ENCODE measurements at regions not wholly inside any gene's neighbourhood (a gene's known extent, or its start where the extent isn't known, plus 50 kb on each side); places are given as distances from the start of the nearest gene placed in this dataset.

- DNase-seq (ENCODE audit: low read depth in 2 of 2) = no peak
These were observed 1065.7 kb upstream of the AMELY start for GRCh38 chrY:7977301-7977700.

- no peak for DNase-seq (ENCODE audit: low read depth in 2 of 2)
These were observed 1056.7 kb upstream of the AMELY start for GRCh38 chrY:7968293-7968692.

GRCh38 chrY:7966916-7967315 is 1055.4 kb upstream of the AMELY start:
- DNase-seq (ENCODE audit: low read depth in 2 of 2) = no peak

- DNase-seq (ENCODE audit: low read depth in 2 of 2) = no peak
These were observed 1051.8 kb upstream of the AMELY start for GRCh38 chrY:7963393-7963792.

- no peak for DNase-seq (ENCODE audit: low read depth in 2 of 2)
These were observed 1050.8 kb upstream of the AMELY start for GRCh38 chrY:7962350-7962749.

GRCh38 chrY:7961811-7962210 is 1050.3 kb upstream of the AMELY start:
- no peak for DNase-seq (ENCODE audit: low read depth in 2 of 2)

- DNase-seq (ENCODE audit: low read depth in 2 of 2) = no peak
These were observed 1046.2 kb upstream of the AMELY start for GRCh38 chrY:7957773-7958172.

- no peak for DNase-seq (ENCODE audit: low read depth in 2 of 2)
These were observed 1039.8 kb upstream of the AMELY start for GRCh38 chrY:7951187-7951852.

- DNase-seq (ENCODE audit: low read depth in 2 of 2) = no peak
These were observed 1032.6 kb upstream of the AMELY start for GRCh38 chrY:7944135-7944534.

- DNase-seq (ENCODE audit: low read depth in 2 of 2) = no peak
These were observed 1031.2 kb upstream of the AMELY start for GRCh38 chrY:7942711-7943110.

GRCh38 chrY:7941856-7942255 is 1030.3 kb upstream of the AMELY start:
- peak in 1 of 2 experiments; percentile 20 for DNase-seq (ENCODE audit: low read depth in 2 of 2)

GRCh38 chrY:7938982-7939718 is 1027.6 kb upstream of the AMELY start:
- DNase-seq (ENCODE audit: low read depth in 2 of 2) = no peak

- no peak for DNase-seq (ENCODE audit: low read depth in 2 of 2)
These were observed 1025.3 kb upstream of the AMELY start for GRCh38 chrY:7936831-7937230.

- peak; percentile 30 to 40 for DNase-seq (ENCODE audit: low read depth in 2 of 2)
These were observed 1024.5 kb upstream of the AMELY start for GRCh38 chrY:7936046-7936445.

- DNase-seq (ENCODE audit: low read depth in 2 of 2) = no peak
These were observed 1024.1 kb upstream of the AMELY start for GRCh38 chrY:7935606-7936005.

GRCh38 chrY:7932424-7932823 is 1020.9 kb upstream of the AMELY start:
- no peak for DNase-seq (ENCODE audit: low read depth in 2 of 2)

- no peak for DNase-seq (ENCODE audit: low read depth in 2 of 2)
These were observed 1018.3 kb upstream of the AMELY start for GRCh38 chrY:7929866-7930265.

GRCh38 chrY:7924059-7924458 is 1012.5 kb upstream of the AMELY start:
- DNase-seq (ENCODE audit: low read depth in 2 of 2) = no peak

- no peak for DNase-seq (ENCODE audit: low read depth in 2 of 2)
These were observed 1012.0 kb upstream of the AMELY start for GRCh38 chrY:7923476-7924017.

- no peak for DNase-seq (ENCODE audit: low read depth in 2 of 2)
These were observed 1008.8 kb upstream of the AMELY start for GRCh38 chrY:7920382-7920781.

- DNase-seq (ENCODE audit: low read depth in 2 of 2) = no peak
These were observed 977.0 kb upstream of the AMELY start for GRCh38 chrY:7888506-7888905.

GRCh38 chrY:7881696-7882095 is 970.1 kb upstream of the AMELY start:
- no peak for DNase-seq (ENCODE audit: low read depth in 2 of 2)

GRCh38 chrY:7879245-7879644 is 967.7 kb upstream of the AMELY start:
- no peak for DNase-seq (ENCODE audit: low read depth in 2 of 2)

Data from fibroblast of skin of left biceps (primary cell).